H9 (cell line): ENCODE measurements at regions not wholly inside any gene's neighbourhood (a gene's known extent, or its start where the extent isn't known, plus 50 kb on each side); places are given as distances from the start of the nearest gene placed in this dataset.

Source experiments
- DNase-seq: peaks from one replicate; pipeline ENCODE4 v3.0.0-alpha.2; 2017
- H2AFZ ChIP-seq: one replicate; pipeline ENCODE4 v1.6.1; 2013; ENCODE audit warnings: mild to moderate bottlenecking, low read length, control low read depth, moderate library complexity
- H2AK5ac ChIP-seq: 2 replicates; pipeline ENCODE4 v1.6.1; 2013; ENCODE audit warnings: low read length, control low read depth, mixed read lengths; ENCODE audit not compliant: insufficient read length
- H2BK120ac ChIP-seq: one replicate; pipeline ENCODE4 v1.6.1; 2013; ENCODE audit warnings: low read depth, mild to moderate bottlenecking, low read length, control low read depth, inconsistent platforms; ENCODE audit not compliant: poor library complexity, severe bottlenecking
- H2BK12ac ChIP-seq: 2 replicates; pipeline ENCODE4 v1.6.1; 2013; ENCODE audit warnings: low read length, control low read depth, mixed read lengths, low read depth; ENCODE audit not compliant: insufficient read length
- H2BK15ac ChIP-seq: 2 replicates; pipeline ENCODE4 v1.6.1; 2013; ENCODE audit warnings: low read depth, low read length, control low read depth
- H2BK20ac ChIP-seq: one replicate; pipeline ENCODE4 v1.6.1; 2013; ENCODE audit warnings: low read depth, mild to moderate bottlenecking, low read length, control low read depth, inconsistent platforms; ENCODE audit not compliant: poor library complexity, severe bottlenecking
- H2BK5ac ChIP-seq: 2 replicates; pipeline ENCODE4 v1.6.1; 2013; ENCODE audit warnings: low read length, control low read depth, mixed read lengths; ENCODE audit not compliant: insufficient read length
- H3K14ac ChIP-seq: 2 replicates; pipeline ENCODE4 v1.6.1; 2013; ENCODE audit warnings: low read length, control low read depth; ENCODE audit not compliant: insufficient read depth
- H3K18ac ChIP-seq: 2 replicates; pipeline ENCODE4 v1.6.1; 2013; ENCODE audit warnings: low read depth, mild to moderate bottlenecking, mixed read lengths, low read length, control low read depth; ENCODE audit not compliant: insufficient read length
- H3K23ac ChIP-seq: 2 replicates; pipeline ENCODE4 v1.6.1; 2013; ENCODE audit warnings: low read length, control low read depth, mixed read lengths, low read depth; ENCODE audit not compliant: insufficient read length
- H3K23me2 ChIP-seq: 2 replicates; pipeline ENCODE4 v1.6.1; 2013; ENCODE audit warnings: low read depth, mild to moderate bottlenecking, mixed read lengths, low read length, control low read depth; ENCODE audit not compliant: insufficient read length, poor library complexity, severe bottlenecking
- H3K27ac ChIP-seq: 2 replicates; pipeline ENCODE4 v1.5.1; 2013; ENCODE audit warnings: low read length, control low read depth, mixed read lengths, low read depth; ENCODE audit not compliant: insufficient read length
- H3K27me3 ChIP-seq: 2 replicates; pipeline ENCODE4 v1.6.1; 2013; ENCODE audit warnings: low read length, control low read depth, inconsistent platforms; ENCODE audit not compliant: insufficient read depth
- H3K4ac ChIP-seq: 2 replicates; pipeline ENCODE4 v1.6.1; 2013; ENCODE audit warnings: low read depth, mild to moderate bottlenecking, control low read depth, inconsistent platforms, low read length, moderate library complexity
- H3K4me1 ChIP-seq: 2 replicates; pipeline ENCODE4 v1.6.1; 2013; ENCODE audit warnings: low read length, control low read depth, inconsistent platforms; ENCODE audit not compliant: insufficient read depth
- H3K4me2 ChIP-seq: 2 replicates; pipeline ENCODE4 v1.6.1; 2013; ENCODE audit warnings: low read length, control low read depth, mixed read lengths; ENCODE audit not compliant: insufficient read length, insufficient read depth
- H3K56ac ChIP-seq: 2 replicates; pipeline ENCODE4 v1.6.1; 2013; ENCODE audit warnings: low read depth, mild to moderate bottlenecking, mixed read lengths, low read length, control low read depth; ENCODE audit not compliant: insufficient read length
- H3K79me1 ChIP-seq: 2 replicates; pipeline ENCODE4 v1.6.1; 2013; ENCODE audit warnings: low read depth, mild to moderate bottlenecking, moderate library complexity, low read length, control low read depth, inconsistent platforms; ENCODE audit not compliant: insufficient read depth, poor library complexity, severe bottlenecking
- H3K79me2 ChIP-seq: 2 replicates; pipeline ENCODE4 v1.6.1; 2013; ENCODE audit warnings: low read length, control low read depth, inconsistent platforms; ENCODE audit not compliant: insufficient read depth
- H3K9ac ChIP-seq: 2 replicates; pipeline ENCODE4 v1.6.1; 2013; ENCODE audit warnings: low read length, control low read depth, mixed read lengths; ENCODE audit not compliant: insufficient read length; ENCODE audit errors: extremely low read depth
- H3K9me3 ChIP-seq: one replicate; pipeline ENCODE4 v1.6.1; 2013; ENCODE audit warnings: low read depth, low read length, inconsistent platforms; ENCODE audit not compliant: control insufficient read depth
- H3T11ph ChIP-seq: one replicate; pipeline ENCODE4 v1.6.1; 2013; ENCODE audit warnings: mild to moderate bottlenecking, low read length, control low read depth, inconsistent platforms
- H4K20me1 ChIP-seq: one replicate; pipeline ENCODE4 v1.6.1; 2013; ENCODE audit not compliant: control insufficient read depth, insufficient read length, insufficient read depth
- H4K5ac ChIP-seq: 2 replicates; pipeline ENCODE4 v1.6.1; 2013; ENCODE audit warnings: low read depth, mild to moderate bottlenecking, mixed read lengths, low read length, control low read depth; ENCODE audit not compliant: insufficient read length
- H4K8ac ChIP-seq: replicated peaks from 2 replicates; pipeline ENCODE4 v1.6.1; 2013; ENCODE audit warnings: low read length, control low read depth, mixed read lengths, low read depth; ENCODE audit not compliant: insufficient read length
- H4K91ac ChIP-seq: 2 replicates; pipeline ENCODE4 v1.6.1; 2013; ENCODE audit warnings: low read depth, mild to moderate bottlenecking, moderate library complexity, mixed read lengths, low read length, control low read depth; ENCODE audit not compliant: insufficient read length
- H3K27ac Mint-ChIP-seq, 3 experiments: 2 replicates in 2 of 3; 3 replicates in 1 of 3; pipeline ENCODE4 v1.8.0; 2020 to 2021; ENCODE audit warnings: mixed read lengths in 3 of 3, mild to moderate bottlenecking in 1 of 3, moderate library complexity in 1 of 3
- H3K27me3 Mint-ChIP-seq: 2 replicates; pipeline ENCODE4 v1.8.0; 2021; ENCODE audit warnings: low read depth, mild to moderate bottlenecking, moderate library complexity, mixed read lengths
- H3K36me3 Mint-ChIP-seq, 3 experiments: 2 replicates in 2 of 3; 3 replicates in 1 of 3; pipeline ENCODE4 v1.8.0; 2020 to 2021; ENCODE audit warnings: low read depth in 3 of 3, mixed read lengths in 3 of 3; ENCODE audit not compliant: insufficient read depth in 1 of 3
- H3K4me1 Mint-ChIP-seq, 2 experiments: 2 replicates each; pipeline ENCODE4 v1.8.0; 2020; ENCODE audit warnings: mixed read lengths in 2 of 2
- H3K4me3 Mint-ChIP-seq, 2 experiments: 2 replicates in 1 of 2; 3 replicates in 1 of 2; pipeline ENCODE4 v1.8.0; 2020 to 2021; ENCODE audit warnings: mild to moderate bottlenecking in 2 of 2, mixed read lengths in 2 of 2, moderate library complexity in 1 of 2
- H3K9me3 Mint-ChIP-seq, 2 experiments: 2 replicates in 1 of 2; 3 replicates in 1 of 2; pipeline ENCODE4 v1.8.0; 2020; ENCODE audit warnings: mild to moderate bottlenecking in 2 of 2, mixed read lengths in 2 of 2, moderate library complexity in 1 of 2
- WGBS: extraction: QIAGEN DNeasy Blood & Tissue Kit; methylation state at CpG from one replicate; pipeline ENCODE4 v1.1.7; 2013; ENCODE audit warnings: missing lambda C conversion rate, low lambda C conversion rate, mixed read lengths; ENCODE audit not compliant: insufficient read length; ENCODE audit errors: extremely low coverage; 5-methylcytosine and 5-hydroxymethylcytosine counted together
- TF ChIP-seq, protein P1 (sequence below): fragments of 200-600 bp; sonication (generic); conservative IDR thresholded peaks from 3 replicates; pipeline ENCODE4 v1.8.0; 2021; ENCODE audit warnings: antibody characterized with exemption, mild to moderate bottlenecking

DNA sequence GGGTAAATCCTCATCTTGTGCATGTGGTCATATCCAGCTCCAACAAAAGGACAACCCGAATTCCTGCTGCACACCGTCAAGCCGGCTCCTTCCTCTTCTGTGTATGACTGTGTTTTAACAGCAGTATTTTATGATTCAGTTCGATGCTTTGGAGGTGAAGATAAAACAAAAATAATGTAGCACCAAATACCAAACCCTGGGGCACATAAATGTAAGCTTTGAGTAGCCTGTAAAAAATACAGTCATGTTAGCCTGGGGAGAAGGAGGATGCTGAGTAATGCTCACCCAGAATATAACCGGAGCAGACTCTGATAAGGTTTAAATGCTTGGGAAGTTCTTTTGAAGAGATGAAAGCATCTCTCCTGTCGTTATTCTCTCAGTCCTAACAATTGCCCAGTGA is 225.0 kb downstream of the SUCLG1 start:
- H2AK5ac ChIP-seq: no peak overlapping the region
- no peak for DNase-seq
- H2BK120ac ChIP-seq: no peak overlapping the region
- no peak overlapping the region for H2BK5ac ChIP-seq
- no peaks in the 10 kb centered on the region for H3K79me2 ChIP-seq
- H3K27me3 Mint-ChIP-seq: no peaks in the 10 kb centered on the region
- no peak overlapping the region for H3K18ac ChIP-seq
- no peaks in the 10 kb centered on the region for H3K23me2 ChIP-seq
- H2BK20ac ChIP-seq: no peak overlapping the region
- H3K4me1 ChIP-seq: peaks cover 3% of the 10 kb centered on the region; the same call in 1 of the 2 replicates
- no peak overlapping the region for H3K9ac ChIP-seq
- H3K27ac ChIP-seq: no peak overlapping the region
- no peaks in the 10 kb centered on the region for H3K27me3 ChIP-seq
- no peaks in the 10 kb centered on the region for H3K9me3 ChIP-seq
- H4K5ac ChIP-seq: no peak overlapping the region
- no peak overlapping the region for H3K4ac ChIP-seq
- peaks cover 0 to 1% of the 10 kb centered on the region in 2 experiments; a peak in 1 of 5 replicates for H3K9me3 Mint-ChIP-seq
- H2AFZ ChIP-seq: no peak overlapping the region
- no peak overlapping the region for H3K27ac Mint-ChIP-seq
- H3K23ac ChIP-seq: no peak overlapping the region
- H4K20me1 ChIP-seq: no peaks in the 10 kb centered on the region
- no peak overlapping the region for H2BK12ac ChIP-seq
- H3K56ac ChIP-seq: no peak overlapping the region
- no peak overlapping the region for H3K4me2 ChIP-seq
- H3K14ac ChIP-seq: no peak overlapping the region
- H4K91ac ChIP-seq: no peak overlapping the region
- H3K4me1 Mint-ChIP-seq: peaks cover 0 to 2% of the 10 kb centered on the region in 2 experiments; a peak in 1 of 4 replicates
- no peaks in the 10 kb centered on the region for H3K79me1 ChIP-seq
- H3T11ph ChIP-seq: no peak overlapping the region
- H3K36me3 Mint-ChIP-seq: no peaks in the 10 kb centered on the region
- no peak overlapping the region for H4K8ac ChIP-seq
- no CpG with 5 or more reads among the region's 6 CpGs for WGBS
- no peak overlapping the region for H2BK15ac ChIP-seq
- H3K4me3 Mint-ChIP-seq: no peak overlapping the region
- TF ChIP-seq, protein P1, sequence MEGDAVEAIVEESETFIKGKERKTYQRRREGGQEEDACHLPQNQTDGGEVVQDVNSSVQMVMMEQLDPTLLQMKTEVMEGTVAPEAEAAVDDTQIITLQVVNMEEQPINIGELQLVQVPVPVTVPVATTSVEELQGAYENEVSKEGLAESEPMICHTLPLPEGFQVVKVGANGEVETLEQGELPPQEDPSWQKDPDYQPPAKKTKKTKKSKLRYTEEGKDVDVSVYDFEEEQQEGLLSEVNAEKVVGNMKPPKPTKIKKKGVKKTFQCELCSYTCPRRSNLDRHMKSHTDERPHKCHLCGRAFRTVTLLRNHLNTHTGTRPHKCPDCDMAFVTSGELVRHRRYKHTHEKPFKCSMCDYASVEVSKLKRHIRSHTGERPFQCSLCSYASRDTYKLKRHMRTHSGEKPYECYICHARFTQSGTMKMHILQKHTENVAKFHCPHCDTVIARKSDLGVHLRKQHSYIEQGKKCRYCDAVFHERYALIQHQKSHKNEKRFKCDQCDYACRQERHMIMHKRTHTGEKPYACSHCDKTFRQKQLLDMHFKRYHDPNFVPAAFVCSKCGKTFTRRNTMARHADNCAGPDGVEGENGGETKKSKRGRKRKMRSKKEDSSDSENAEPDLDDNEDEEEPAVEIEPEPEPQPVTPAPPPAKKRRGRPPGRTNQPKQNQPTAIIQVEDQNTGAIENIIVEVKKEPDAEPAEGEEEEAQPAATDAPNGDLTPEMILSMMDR: no peak
